Osteocyte (in vitro differentiated cells): ENCODE measurements at regions not wholly inside any gene's neighbourhood (a gene's known extent, or its start where the extent isn't known, plus 50 kb on each side); places are given as distances from the start of the nearest gene placed in this dataset.

Source experiments
- DNase-seq: peaks from one replicate; pipeline ENCODE4 v3.0.0; 2021; ENCODE audit warnings: mixed read lengths; ENCODE audit not compliant: unreplicated experiment; ENCODE audit errors: extremely low spot score
- H3K27ac Mint-ChIP-seq: one replicate; pipeline ENCODE4 v1.8.0; 2021; ENCODE audit warnings: mild to moderate bottlenecking, mixed read lengths; ENCODE audit not compliant: unreplicated experiment
- H3K27me3 Mint-ChIP-seq: one replicate; pipeline ENCODE4 v1.8.0; 2021; ENCODE audit warnings: mixed read lengths; ENCODE audit not compliant: unreplicated experiment
- H3K36me3 Mint-ChIP-seq: one replicate; pipeline ENCODE4 v1.8.0; 2021; ENCODE audit warnings: mixed read lengths; ENCODE audit not compliant: unreplicated experiment
- H3K4me1 Mint-ChIP-seq: one replicate; pipeline ENCODE4 v1.8.0; 2021; ENCODE audit warnings: mixed read lengths; ENCODE audit not compliant: unreplicated experiment
- H3K4me3 Mint-ChIP-seq: one replicate; pipeline ENCODE4 v1.8.0; 2021; ENCODE audit warnings: mild to moderate bottlenecking, moderate library complexity, mixed read lengths; ENCODE audit not compliant: unreplicated experiment
- H3K9me3 Mint-ChIP-seq: one replicate; pipeline ENCODE4 v1.8.0; 2021; ENCODE audit warnings: mixed read lengths; ENCODE audit not compliant: unreplicated experiment
- CTCF ChIP-seq: fragments of 200-600 bp; sonication (generic); IDR thresholded peaks from 2 replicates; pipeline ENCODE4 v1.5.0; 2021; ENCODE audit warnings: antibody characterized with exemption, mild to moderate bottlenecking, moderate library complexity

DNA sequence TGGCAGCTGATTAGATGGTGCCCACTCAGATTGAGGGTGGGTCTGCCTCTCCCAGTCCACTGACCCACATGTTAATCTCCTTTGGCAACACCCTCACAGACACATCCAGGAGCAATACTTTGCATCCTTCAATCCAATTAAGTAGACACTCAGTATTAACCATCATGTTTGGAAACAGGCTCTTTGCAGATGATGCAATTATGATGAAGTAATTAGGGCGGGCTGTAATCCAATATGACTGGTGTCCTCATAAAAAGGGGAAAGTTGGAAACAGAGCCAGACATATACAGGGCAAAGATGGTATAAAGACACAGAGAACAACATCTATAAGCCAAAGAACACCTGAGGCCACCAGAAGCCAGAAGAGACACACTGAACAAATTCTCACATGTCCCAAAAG is 658.6 kb downstream of the CCSER2 start:
- no peak for DNase-seq
- no peaks in the 10 kb centered on the region for H3K36me3 Mint-ChIP-seq
- H3K27me3 Mint-ChIP-seq = no peaks in the 10 kb centered on the region

GRCh38 chr10:84988011-84988410 is 659.6 kb downstream of the CCSER2 start:
- no peak overlapping the region for H3K27ac Mint-ChIP-seq
- no peaks in the 10 kb centered on the region for H3K27me3 Mint-ChIP-seq
- H3K36me3 Mint-ChIP-seq = no peaks in the 10 kb centered on the region
- no peak overlapping the region for H3K4me3 Mint-ChIP-seq
- H3K9me3 Mint-ChIP-seq = no peaks in the 10 kb centered on the region
- H3K4me1 Mint-ChIP-seq = no peaks in the 10 kb centered on the region
- no peak for DNase-seq
- no peak for TF ChIP-seq CTCF

More for the DNA sequence above, 658.6 kb downstream of the CCSER2 start:
- Mint-ChIP-seq H3K4me3 (no peak overlapping the region), H3K27ac (no peak overlapping the region), H3K9me3 (no peaks in the 10 kb centered on the region), H3K4me1 (no peaks in the 10 kb centered on the region)
- no peak for TF ChIP-seq CTCF

- no peak for DNase-seq
- Mint-ChIP-seq H3K36me3 (no peaks in the 10 kb centered on the region), H3K9me3 (no peaks in the 10 kb centered on the region), H3K27ac (no peak overlapping the region), H3K4me3 (no peak overlapping the region), H3K4me1 (no peaks in the 10 kb centered on the region), H3K27me3 (no peaks in the 10 kb centered on the region)
- no peak for TF ChIP-seq CTCF
These were observed 662.3 kb downstream of the CCSER2 start for GRCh38 chr10:84990713-84991112.

DNA sequence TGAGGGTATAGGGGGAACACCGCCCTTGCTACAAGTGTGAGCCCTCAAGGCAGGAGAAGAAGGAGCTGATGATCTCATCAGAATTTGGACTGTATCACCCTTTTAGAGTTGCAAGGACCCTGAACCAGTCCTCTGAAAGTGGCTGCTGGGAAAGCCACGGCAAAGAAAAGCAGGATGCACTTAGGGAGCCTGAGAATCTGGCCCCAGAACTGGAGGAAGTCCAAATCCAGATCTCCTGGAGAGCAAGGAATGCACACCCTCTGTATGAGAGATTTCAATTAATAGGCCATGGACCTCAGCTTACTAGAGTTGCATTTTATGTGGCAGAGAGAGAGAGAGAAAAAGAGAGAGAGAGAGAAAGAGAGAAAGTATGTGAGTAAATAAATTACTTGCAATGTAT is 662.9 kb downstream of the CCSER2 start:
- no peak for DNase-seq
- Mint-ChIP-seq H3K4me1 (no peaks in the 10 kb centered on the region), H3K36me3 (no peaks in the 10 kb centered on the region), H3K27me3 (no peaks in the 10 kb centered on the region), H3K9me3 (no peaks in the 10 kb centered on the region), H3K27ac (no peak overlapping the region), H3K4me3 (no peak overlapping the region)
- no peak for TF ChIP-seq CTCF

GRCh38 chr10:84993251-84994035 is 665.1 kb downstream of the CCSER2 start:
- no peak for DNase-seq
- H3K4me1 Mint-ChIP-seq = no peaks in the 10 kb centered on the region
- no peaks in the 10 kb centered on the region for H3K27me3 Mint-ChIP-seq
- TF ChIP-seq CTCF = no peak
- H3K4me3 Mint-ChIP-seq = no peak overlapping the region
- no peaks in the 10 kb centered on the region for H3K36me3 Mint-ChIP-seq
- no peak overlapping the region for H3K27ac Mint-ChIP-seq
- no peaks in the 10 kb centered on the region for H3K9me3 Mint-ChIP-seq
